SK-N-SH treated with all-trans-retinoic acid at 6 μM for 48 hours (cell line): ENCODE measurements at regions not wholly inside any gene's neighbourhood (a gene's known extent, or its start where the extent isn't known, plus 50 kb on each side); places are given as distances from the start of the nearest gene placed in this dataset.

Source experiments
- BACH2 ChIP-seq: fragments of 250-450 bp; sonication (Bioruptor Pico); IDR thresholded peaks from 2 replicates; pipeline ENCODE4 v1.9.0; 2021; ENCODE audit warnings: mild to moderate bottlenecking, borderline replicate concordance
- GLIS3 ChIP-seq: fragments of 250-450 bp; sonication (Bioruptor Pico); IDR thresholded peaks from 2 replicates; pipeline ENCODE4 v1.5.0; 2020; ENCODE audit warnings: mild to moderate bottlenecking, moderate library complexity
- PPARA ChIP-seq: fragments of 250-450 bp; sonication (Bioruptor Pico); IDR thresholded peaks from 2 replicates; pipeline ENCODE4 v1.5.0; 2020; ENCODE audit warnings: mild to moderate bottlenecking, borderline replicate concordance
- SNAI2 ChIP-seq: fragments of 250-450 bp; sonication (Bioruptor Pico); IDR thresholded peaks from 2 replicates; pipeline ENCODE4 v1.5.0; 2020; ENCODE audit warnings: mild to moderate bottlenecking, moderate library complexity
- TOX ChIP-seq: fragments of 250-450 bp; sonication (Bioruptor Pico); IDR thresholded peaks from 2 replicates; pipeline ENCODE4 v1.8.0; 2021; ENCODE audit warnings: mild to moderate bottlenecking, moderate library complexity, borderline replicate concordance
- ZFP30 ChIP-seq: fragments of 450-650 bp; formaldehyde crosslinking; IDR thresholded peaks from 2 replicates; pipeline ENCODE4 v1.5.0; 2022; ENCODE audit warnings: mild to moderate bottlenecking, moderate library complexity
- ZNF565 ChIP-seq: fragments of 450-650 bp; formaldehyde crosslinking; conservative IDR thresholded peaks from 2 replicates; pipeline ENCODE4 v1.5.0; 2020; ENCODE audit warnings: low read depth, mild to moderate bottlenecking, moderate library complexity
- ZNF70 ChIP-seq: fragments of 450-650 bp; formaldehyde crosslinking; IDR thresholded peaks from 2 replicates; pipeline ENCODE4 v1.5.0; 2020; ENCODE audit warnings: mild to moderate bottlenecking, moderate library complexity
- ZNF8 ChIP-seq: fragments of 450-650 bp; formaldehyde crosslinking; IDR thresholded peaks from 2 replicates; pipeline ENCODE4 v1.5.0; 2020; ENCODE audit warnings: mild to moderate bottlenecking, moderate library complexity
- TF ChIP-seq, protein P1 (sequence below): fragments of 250-450 bp; sonication (Bioruptor Pico); IDR thresholded peaks from 2 replicates; pipeline ENCODE4 v1.8.0; 2021; ENCODE audit warnings: low read depth, mild to moderate bottlenecking, moderate library complexity, borderline replicate concordance
- TF ChIP-seq, protein P2 (sequence below): fragments of 250-450 bp; sonication (Bioruptor Pico); IDR thresholded peaks from 2 replicates; pipeline ENCODE4 v1.8.0; 2020; ENCODE audit warnings: mild to moderate bottlenecking, moderate library complexity, borderline replicate concordance
- TF ChIP-seq, protein P3 (sequence below): fragments of 250-450 bp; sonication (Bioruptor Pico); IDR thresholded peaks from 2 replicates; pipeline ENCODE4 v1.5.1; 2021; ENCODE audit warnings: mild to moderate bottlenecking, moderate library complexity

DNA sequence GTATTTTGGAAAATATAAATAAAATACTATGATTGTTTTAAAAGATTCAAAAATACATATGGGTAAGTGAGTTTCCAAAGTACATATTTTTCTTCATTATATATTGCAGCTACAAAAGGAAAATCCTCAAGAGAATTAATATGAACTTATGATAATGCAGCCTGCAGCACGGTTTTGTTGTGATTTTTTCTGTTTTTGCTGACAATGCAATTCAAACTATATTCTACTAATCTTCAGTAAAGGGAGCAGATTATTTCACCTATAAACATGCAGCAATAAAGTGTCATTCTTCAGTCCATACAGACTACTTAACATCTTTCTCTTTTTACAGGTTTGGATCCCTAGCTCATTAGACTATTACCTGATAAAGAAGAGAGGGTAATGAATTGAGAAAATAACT lies 582.1 kb upstream of the MGAT4C start:
- TF ChIP-seq SNAI2 (CRISPR knock-in tag): no peak
- no peak for TF ChIP-seq GLIS3 (CRISPR knock-in tag)
- TF ChIP-seq, protein P1, sequence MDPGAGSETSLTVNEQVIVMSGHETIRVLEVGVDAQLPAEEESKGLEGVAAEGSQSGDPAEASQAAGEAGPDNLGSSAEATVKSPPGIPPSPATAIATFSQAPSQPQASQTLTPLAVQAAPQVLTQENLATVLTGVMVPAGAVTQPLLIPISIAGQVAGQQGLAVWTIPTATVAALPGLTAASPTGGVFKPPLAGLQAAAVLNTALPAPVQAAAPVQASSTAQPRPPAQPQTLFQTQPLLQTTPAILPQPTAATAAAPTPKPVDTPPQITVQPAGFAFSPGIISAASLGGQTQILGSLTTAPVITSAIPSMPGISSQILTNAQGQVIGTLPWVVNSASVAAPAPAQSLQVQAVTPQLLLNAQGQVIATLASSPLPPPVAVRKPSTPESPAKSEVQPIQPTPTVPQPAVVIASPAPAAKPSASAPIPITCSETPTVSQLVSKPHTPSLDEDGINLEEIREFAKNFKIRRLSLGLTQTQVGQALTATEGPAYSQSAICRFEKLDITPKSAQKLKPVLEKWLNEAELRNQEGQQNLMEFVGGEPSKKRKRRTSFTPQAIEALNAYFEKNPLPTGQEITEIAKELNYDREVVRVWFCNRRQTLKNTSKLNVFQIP (CRISPR knock-in tag): no peak
- TF ChIP-seq ZFP30 (CRISPR knock-in tag): no peak
- TF ChIP-seq PPARA (CRISPR knock-in tag): no peak
- TF ChIP-seq ZNF70 (CRISPR knock-in tag): no peak
- TF ChIP-seq, protein P2, sequence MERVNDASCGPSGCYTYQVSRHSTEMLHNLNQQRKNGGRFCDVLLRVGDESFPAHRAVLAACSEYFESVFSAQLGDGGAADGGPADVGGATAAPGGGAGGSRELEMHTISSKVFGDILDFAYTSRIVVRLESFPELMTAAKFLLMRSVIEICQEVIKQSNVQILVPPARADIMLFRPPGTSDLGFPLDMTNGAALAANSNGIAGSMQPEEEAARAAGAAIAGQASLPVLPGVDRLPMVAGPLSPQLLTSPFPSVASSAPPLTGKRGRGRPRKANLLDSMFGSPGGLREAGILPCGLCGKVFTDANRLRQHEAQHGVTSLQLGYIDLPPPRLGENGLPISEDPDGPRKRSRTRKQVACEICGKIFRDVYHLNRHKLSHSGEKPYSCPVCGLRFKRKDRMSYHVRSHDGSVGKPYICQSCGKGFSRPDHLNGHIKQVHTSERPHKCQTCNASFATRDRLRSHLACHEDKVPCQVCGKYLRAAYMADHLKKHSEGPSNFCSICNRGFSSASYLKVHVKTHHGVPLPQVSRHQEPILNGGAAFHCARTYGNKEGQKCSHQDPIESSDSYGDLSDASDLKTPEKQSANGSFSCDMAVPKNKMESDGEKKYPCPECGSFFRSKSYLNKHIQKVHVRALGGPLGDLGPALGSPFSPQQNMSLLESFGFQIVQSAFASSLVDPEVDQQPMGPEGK: no peak
- no peak for TF ChIP-seq TOX (CRISPR knock-in tag)
- TF ChIP-seq, protein P3, sequence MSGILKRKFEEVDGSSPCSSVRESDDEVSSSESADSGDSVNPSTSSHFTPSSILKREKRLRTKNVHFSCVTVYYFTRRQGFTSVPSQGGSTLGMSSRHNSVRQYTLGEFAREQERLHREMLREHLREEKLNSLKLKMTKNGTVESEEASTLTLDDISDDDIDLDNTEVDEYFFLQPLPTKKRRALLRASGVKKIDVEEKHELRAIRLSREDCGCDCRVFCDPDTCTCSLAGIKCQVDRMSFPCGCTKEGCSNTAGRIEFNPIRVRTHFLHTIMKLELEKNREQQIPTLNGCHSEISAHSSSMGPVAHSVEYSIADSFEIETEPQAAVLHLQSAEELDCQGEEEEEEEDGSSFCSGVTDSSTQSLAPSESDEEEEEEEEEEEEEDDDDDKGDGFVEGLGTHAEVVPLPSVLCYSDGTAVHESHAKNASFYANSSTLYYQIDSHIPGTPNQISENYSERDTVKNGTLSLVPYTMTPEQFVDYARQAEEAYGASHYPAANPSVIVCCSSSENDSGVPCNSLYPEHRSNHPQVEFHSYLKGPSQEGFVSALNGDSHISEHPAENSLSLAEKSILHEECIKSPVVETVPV (CRISPR knock-in tag): no peak
- TF ChIP-seq ZNF565: no peak
- TF ChIP-seq ZNF8 (CRISPR knock-in tag): no peak
- TF ChIP-seq BACH2: no peak
